Astrocyte (in vitro differentiated cells and primary cell): ENCODE measurements at regions not wholly inside any gene's neighbourhood (a gene's known extent, or its start where the extent isn't known, plus 50 kb on each side); places are given as distances from the start of the nearest gene placed in this dataset.
A peak's percentile ranks its signal among the peaks of the same experiment; 100 is the strongest.

ENCODE experiments used
- DNase-seq: peaks from one replicate; pipeline ENCODE4 v3.0.0-alpha.2; 2010; ENCODE audit warnings: low read depth
- FAIRE-seq: peaks from 2 replicates; lab custom pipeline; 2011; peaks lifted over from hg19 to GRCh38; lab: Jason Lieb, UNC
- H2AFZ ChIP-seq: 2 replicates; pipeline ENCODE4 v1.6.0; 2012; ENCODE audit warnings: low read depth, low read length, inconsistent platforms
- H3K27ac ChIP-seq: 2 replicates; pipeline ENCODE4 v1.5.1; 2011; ENCODE audit warnings: low read depth, low read length, inconsistent platforms
- H3K27me3 ChIP-seq: 2 replicates; pipeline ENCODE4 v1.6.0; 2011; ENCODE audit warnings: low read length, inconsistent platforms; ENCODE audit not compliant: insufficient read depth
- H3K36me3 ChIP-seq: 2 replicates; pipeline ENCODE4 v1.5.1; 2011; ENCODE audit warnings: low read length, inconsistent platforms; ENCODE audit not compliant: insufficient read depth
- H3K4me1 ChIP-seq: 2 replicates; pipeline ENCODE4 v1.5.1; 2011; ENCODE audit warnings: low read length, inconsistent platforms; ENCODE audit not compliant: insufficient read depth
- H3K4me2 ChIP-seq: 2 replicates; pipeline ENCODE4 v1.6.0; 2012; ENCODE audit warnings: low read length, inconsistent platforms
- H3K4me3 ChIP-seq: 2 replicates; pipeline ENCODE4 v1.5.1; 2011; ENCODE audit warnings: low read depth, mild to moderate bottlenecking, low read length, inconsistent platforms; ENCODE audit not compliant: insufficient read depth
- H3K79me2 ChIP-seq: 2 replicates; pipeline ENCODE4 v1.6.0; 2012; ENCODE audit warnings: mild to moderate bottlenecking, low read length, inconsistent platforms; ENCODE audit not compliant: insufficient read depth
- H3K9ac ChIP-seq: 2 replicates; pipeline ENCODE4 v1.6.0; 2012; ENCODE audit warnings: mild to moderate bottlenecking, low read length, inconsistent platforms
- H3K9me3 ChIP-seq: 2 replicates; pipeline ENCODE4 v1.5.1; 2012; ENCODE audit warnings: low read depth, mild to moderate bottlenecking, low read length, inconsistent platforms; ENCODE audit not compliant: insufficient read depth
- H4K20me1 ChIP-seq: 2 replicates; pipeline ENCODE4 v1.6.0; 2012; ENCODE audit warnings: low read length, inconsistent platforms; ENCODE audit not compliant: insufficient read depth
- H3K27ac Mint-ChIP-seq: one replicate; pipeline ENCODE4 v1.8.0; 2021; ENCODE audit warnings: mild to moderate bottlenecking, mixed read lengths; ENCODE audit not compliant: unreplicated experiment
- H3K27me3 Mint-ChIP-seq: one replicate; pipeline ENCODE4 v1.8.0; 2021; ENCODE audit warnings: low read depth, mixed read lengths; ENCODE audit not compliant: unreplicated experiment
- H3K36me3 Mint-ChIP-seq: one replicate; pipeline ENCODE4 v1.8.0; 2021; ENCODE audit warnings: low read depth, mixed read lengths; ENCODE audit not compliant: unreplicated experiment
- H3K4me1 Mint-ChIP-seq: one replicate; pipeline ENCODE4 v1.8.0; 2021; ENCODE audit warnings: low read depth, mixed read lengths; ENCODE audit not compliant: unreplicated experiment
- H3K4me3 Mint-ChIP-seq: one replicate; pipeline ENCODE4 v1.8.0; 2021; ENCODE audit warnings: mild to moderate bottlenecking, moderate library complexity, mixed read lengths; ENCODE audit not compliant: unreplicated experiment
- H3K9me3 Mint-ChIP-seq: one replicate; pipeline ENCODE4 v1.8.0; 2021; ENCODE audit warnings: mild to moderate bottlenecking, mixed read lengths; ENCODE audit not compliant: unreplicated experiment
- EZH2 ChIP-seq: IDR thresholded peaks from 2 replicates; pipeline ENCODE4 v1.6.1; 2012; ENCODE audit warnings: mild to moderate bottlenecking, low read length, inconsistent platforms; ENCODE audit not compliant: insufficient read depth
- TF ChIP-seq, protein P1 (sequence below): IDR thresholded peaks from 2 replicates; pipeline ENCODE4 v1.5.1; 2011; ENCODE audit warnings: low read depth, mild to moderate bottlenecking, inconsistent platforms, low read length, moderate library complexity; ENCODE audit not compliant: insufficient read depth

DNA sequence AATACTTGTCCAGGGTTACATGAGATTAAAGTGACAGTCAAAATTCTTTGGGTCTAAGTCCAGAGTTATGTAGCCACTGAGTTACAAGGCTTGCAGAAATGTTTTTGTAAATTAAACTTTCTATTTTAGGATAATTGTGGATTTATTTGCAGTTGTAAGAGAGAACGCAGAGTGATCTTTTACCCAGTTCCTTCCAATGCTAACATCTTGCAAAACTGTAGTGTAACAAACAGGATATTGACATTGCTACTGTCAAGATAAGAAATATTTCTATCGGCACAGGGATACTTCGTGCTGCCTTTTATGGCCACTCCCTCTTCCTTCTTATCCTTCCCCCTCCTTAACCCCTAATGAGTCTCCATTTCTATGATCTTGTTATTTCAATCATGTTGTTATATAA lies 1022.9 kb downstream of the MCTP2 start:
- Mint-ChIP-seq H3K27me3 (no peaks in the 10 kb centered on the region), H3K36me3 (no peaks in the 10 kb centered on the region), H3K9me3 (peaks cover 3% of the 10 kb centered on the region), H3K4me1 (no peaks in the 10 kb centered on the region), H3K27ac (no peak overlapping the region), H3K4me3 (no peak overlapping the region)
- no peak overlapping the region for H3K4me3 ChIP-seq
- TF ChIP-seq EZH2 = no peak
- TF ChIP-seq, protein P1, sequence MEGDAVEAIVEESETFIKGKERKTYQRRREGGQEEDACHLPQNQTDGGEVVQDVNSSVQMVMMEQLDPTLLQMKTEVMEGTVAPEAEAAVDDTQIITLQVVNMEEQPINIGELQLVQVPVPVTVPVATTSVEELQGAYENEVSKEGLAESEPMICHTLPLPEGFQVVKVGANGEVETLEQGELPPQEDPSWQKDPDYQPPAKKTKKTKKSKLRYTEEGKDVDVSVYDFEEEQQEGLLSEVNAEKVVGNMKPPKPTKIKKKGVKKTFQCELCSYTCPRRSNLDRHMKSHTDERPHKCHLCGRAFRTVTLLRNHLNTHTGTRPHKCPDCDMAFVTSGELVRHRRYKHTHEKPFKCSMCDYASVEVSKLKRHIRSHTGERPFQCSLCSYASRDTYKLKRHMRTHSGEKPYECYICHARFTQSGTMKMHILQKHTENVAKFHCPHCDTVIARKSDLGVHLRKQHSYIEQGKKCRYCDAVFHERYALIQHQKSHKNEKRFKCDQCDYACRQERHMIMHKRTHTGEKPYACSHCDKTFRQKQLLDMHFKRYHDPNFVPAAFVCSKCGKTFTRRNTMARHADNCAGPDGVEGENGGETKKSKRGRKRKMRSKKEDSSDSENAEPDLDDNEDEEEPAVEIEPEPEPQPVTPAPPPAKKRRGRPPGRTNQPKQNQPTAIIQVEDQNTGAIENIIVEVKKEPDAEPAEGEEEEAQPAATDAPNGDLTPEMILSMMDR = no peak
- H3K27me3 ChIP-seq = no peaks in the 10 kb centered on the region
- FAIRE-seq (no peak), DNase-seq (no peak)
- peaks cover 7% of the 10 kb centered on the region for H3K4me1 ChIP-seq
- H4K20me1 ChIP-seq = no peaks in the 10 kb centered on the region
- no peak overlapping the region for H3K27ac ChIP-seq
- no peaks in the 10 kb centered on the region for H3K36me3 ChIP-seq
- no peak overlapping the region for H3K9ac ChIP-seq
- no peaks in the 10 kb centered on the region for H3K79me2 ChIP-seq
- H3K9me3 ChIP-seq = no peaks in the 10 kb centered on the region
- no peak overlapping the region for H2AFZ ChIP-seq
- H3K4me2 ChIP-seq = no peak overlapping the region

DNA sequence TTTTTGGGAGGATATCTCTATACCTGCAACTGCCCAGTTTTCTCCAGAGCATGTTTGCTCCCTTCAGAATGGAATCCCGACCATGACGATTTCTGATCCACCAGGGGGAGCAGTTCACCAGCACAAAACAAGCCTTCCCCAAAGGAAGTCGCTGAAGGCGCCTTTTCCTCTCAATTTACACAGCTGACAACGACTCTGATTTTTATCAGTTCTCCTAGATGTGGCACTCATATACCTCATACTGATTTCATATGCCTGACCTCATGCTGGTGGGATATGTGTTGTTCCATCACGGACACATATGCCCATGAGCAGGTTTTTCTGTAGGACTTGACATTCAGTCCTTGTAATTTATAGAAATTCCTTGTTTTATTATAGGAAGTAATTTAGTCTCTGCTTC lies 1028.2 kb downstream of the MCTP2 start:
- H3K27me3 Mint-ChIP-seq = no peaks in the 10 kb centered on the region
- TF ChIP-seq, protein P1 = peak; percentile 87
- no peak for TF ChIP-seq EZH2
- H3K4me1 ChIP-seq = peaks cover 22% of the 10 kb centered on the region
- H3K9me3 Mint-ChIP-seq = no peaks in the 10 kb centered on the region
- no peaks in the 10 kb centered on the region for H3K36me3 ChIP-seq
- peak; percentile 46 for DNase-seq
- H3K79me2 ChIP-seq = no peaks in the 10 kb centered on the region
- no peak overlapping the region for H3K9ac ChIP-seq
- H3K9me3 ChIP-seq = no peaks in the 10 kb centered on the region
- no peak overlapping the region for H3K27ac Mint-ChIP-seq
- H3K4me1 Mint-ChIP-seq = peaks cover 25% of the 10 kb centered on the region
- no peak overlapping the region for H3K4me3 Mint-ChIP-seq
- no peaks in the 10 kb centered on the region for H4K20me1 ChIP-seq
- peak; percentile 81 for FAIRE-seq
- no peaks in the 10 kb centered on the region for H3K36me3 Mint-ChIP-seq
- no peak overlapping the region for H2AFZ ChIP-seq
- no peaks in the 10 kb centered on the region for H3K27me3 ChIP-seq
- H3K4me3 ChIP-seq = no peak overlapping the region
- H3K27ac ChIP-seq = no peak overlapping the region
- peak overlapping the region; percentile 39 for H3K4me2 ChIP-seq

- Histone ChIP-seq H3K4me3 (no peak overlapping the region), H3K4me1 (peaks cover 22% of the 10 kb centered on the region), H3K9ac (no peak overlapping the region), H2AFZ (no peak overlapping the region), H3K9me3 (no peaks in the 10 kb centered on the region), H3K27ac (no peak overlapping the region), H3K4me2 (peak overlapping the region; percentile 39), H3K27me3 (no peaks in the 10 kb centered on the region), H3K36me3 (no peaks in the 10 kb centered on the region), H3K79me2 (no peaks in the 10 kb centered on the region), H4K20me1 (no peaks in the 10 kb centered on the region)
- no peak overlapping the region for H3K4me3 Mint-ChIP-seq
- H3K27me3 Mint-ChIP-seq = no peaks in the 10 kb centered on the region
- TF ChIP-seq EZH2 = no peak
- TF ChIP-seq, protein P1 = no peak
- H3K4me1 Mint-ChIP-seq = peaks cover 25% of the 10 kb centered on the region
- H3K9me3 Mint-ChIP-seq = no peaks in the 10 kb centered on the region
- no peak for FAIRE-seq
- peak; percentile 26 for DNase-seq
- no peak overlapping the region for H3K27ac Mint-ChIP-seq
- H3K36me3 Mint-ChIP-seq = no peaks in the 10 kb centered on the region
These were observed 1028.6 kb downstream of the MCTP2 start for GRCh38 chr15:95259965-95260364.
